ENCODE measurements at regions not wholly inside any gene's neighbourhood (a gene's known extent, or its start where the extent isn't known, plus 50 kb on each side); places are given as distances from the start of the nearest gene placed in this dataset.

- TF ChIP-seq, protein P1, sequence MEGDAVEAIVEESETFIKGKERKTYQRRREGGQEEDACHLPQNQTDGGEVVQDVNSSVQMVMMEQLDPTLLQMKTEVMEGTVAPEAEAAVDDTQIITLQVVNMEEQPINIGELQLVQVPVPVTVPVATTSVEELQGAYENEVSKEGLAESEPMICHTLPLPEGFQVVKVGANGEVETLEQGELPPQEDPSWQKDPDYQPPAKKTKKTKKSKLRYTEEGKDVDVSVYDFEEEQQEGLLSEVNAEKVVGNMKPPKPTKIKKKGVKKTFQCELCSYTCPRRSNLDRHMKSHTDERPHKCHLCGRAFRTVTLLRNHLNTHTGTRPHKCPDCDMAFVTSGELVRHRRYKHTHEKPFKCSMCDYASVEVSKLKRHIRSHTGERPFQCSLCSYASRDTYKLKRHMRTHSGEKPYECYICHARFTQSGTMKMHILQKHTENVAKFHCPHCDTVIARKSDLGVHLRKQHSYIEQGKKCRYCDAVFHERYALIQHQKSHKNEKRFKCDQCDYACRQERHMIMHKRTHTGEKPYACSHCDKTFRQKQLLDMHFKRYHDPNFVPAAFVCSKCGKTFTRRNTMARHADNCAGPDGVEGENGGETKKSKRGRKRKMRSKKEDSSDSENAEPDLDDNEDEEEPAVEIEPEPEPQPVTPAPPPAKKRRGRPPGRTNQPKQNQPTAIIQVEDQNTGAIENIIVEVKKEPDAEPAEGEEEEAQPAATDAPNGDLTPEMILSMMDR (IDR thresholded peaks at IDR 0.05; ENCODE audit: low read depth, low read length, missing input control): no peak
- TF ChIP-seq, protein P2, sequence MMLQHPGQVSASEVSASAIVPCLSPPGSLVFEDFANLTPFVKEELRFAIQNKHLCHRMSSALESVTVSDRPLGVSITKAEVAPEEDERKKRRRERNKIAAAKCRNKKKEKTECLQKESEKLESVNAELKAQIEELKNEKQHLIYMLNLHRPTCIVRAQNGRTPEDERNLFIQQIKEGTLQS (IDR thresholded peaks at IDR 0.05): no peak
- no peak for TF ChIP-seq RXRA (IDR thresholded peaks at IDR 0.05)
- no peak for TF ChIP-seq SP1 (IDR thresholded peaks at IDR 0.05)
- TF ChIP-seq GABPA (IDR thresholded peaks at IDR 0.05 in 1 of 2, conservative IDR thresholded peaks at IDR 0.05 in 1 of 2): no peak
- TF ChIP-seq FOXA1 (IDR thresholded peaks at IDR 0.05): no peak
- TF ChIP-seq YY1 (IDR thresholded peaks at IDR 0.05): no peak
- no peak for TF ChIP-seq RAD21 (IDR thresholded peaks at IDR 0.05)
These were observed 99.0 kb downstream of the ZBTB18 start for GRCh38 chr1:244150071-244150470.

Data from liver (tissue), 3 donors.